ENCODE measurements at regions not wholly inside any gene's neighbourhood (a gene's known extent, or its start where the extent isn't known, plus 50 kb on each side); places are given as distances from the start of the nearest gene placed in this dataset.

DNA sequence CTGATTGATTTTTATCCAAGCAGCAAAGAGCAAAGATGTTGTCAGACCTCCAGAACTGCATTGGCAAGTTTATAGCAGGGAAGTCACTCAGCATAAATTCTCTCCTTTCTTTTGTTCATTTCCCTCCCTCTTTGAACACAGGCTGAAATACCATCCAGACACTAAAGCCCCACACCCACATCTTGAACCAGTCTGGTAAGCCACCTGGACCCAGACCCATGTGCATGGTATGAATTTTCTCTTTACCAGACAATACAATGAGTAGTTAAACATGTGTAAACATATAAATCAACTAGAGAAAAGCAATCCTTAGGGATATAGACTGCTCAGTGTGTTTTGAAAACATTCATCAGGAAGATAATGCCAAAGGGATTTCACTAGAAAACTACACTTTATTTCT is 488.3 kb upstream of the FLRT2 start:
- Mint-ChIP-seq H3K27ac (no peak overlapping the region), H3K4me3 (no peak overlapping the region), H3K36me3 (peaks cover 1% of the 10 kb centered on the region), H3K27me3 (ENCODE audit: low read depth) (no peaks in the 10 kb centered on the region), H3K4me1 (peaks cover 9% of the 10 kb centered on the region), H3K9me3 (peaks cover 9% of the 10 kb centered on the region)
- TF ChIP-seq, protein P1, sequence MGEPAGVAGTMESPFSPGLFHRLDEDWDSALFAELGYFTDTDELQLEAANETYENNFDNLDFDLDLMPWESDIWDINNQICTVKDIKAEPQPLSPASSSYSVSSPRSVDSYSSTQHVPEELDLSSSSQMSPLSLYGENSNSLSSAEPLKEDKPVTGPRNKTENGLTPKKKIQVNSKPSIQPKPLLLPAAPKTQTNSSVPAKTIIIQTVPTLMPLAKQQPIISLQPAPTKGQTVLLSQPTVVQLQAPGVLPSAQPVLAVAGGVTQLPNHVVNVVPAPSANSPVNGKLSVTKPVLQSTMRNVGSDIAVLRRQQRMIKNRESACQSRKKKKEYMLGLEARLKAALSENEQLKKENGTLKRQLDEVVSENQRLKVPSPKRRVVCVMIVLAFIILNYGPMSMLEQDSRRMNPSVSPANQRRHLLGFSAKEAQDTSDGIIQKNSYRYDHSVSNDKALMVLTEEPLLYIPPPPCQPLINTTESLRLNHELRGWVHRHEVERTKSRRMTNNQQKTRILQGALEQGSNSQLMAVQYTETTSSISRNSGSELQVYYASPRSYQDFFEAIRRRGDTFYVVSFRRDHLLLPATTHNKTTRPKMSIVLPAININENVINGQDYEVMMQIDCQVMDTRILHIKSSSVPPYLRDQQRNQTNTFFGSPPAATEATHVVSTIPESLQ (CRISPR knock-in tag; IDR thresholded peaks at IDR 0.05): no peak
- no peak for TF ChIP-seq MXD4 (CRISPR knock-in tag; IDR thresholded peaks at IDR 0.05; ENCODE audit: borderline replicate concordance)
- ChIA-PET CTCF (no interaction called here), POLR2A (interaction anchor here (0.6 kb wide), 1 partner anchor 360 kb away, joined by 3 read pairs; no protein-coding TSS in a partner anchor)
- DNase-seq (ENCODE audit: low spot score) (no peak), ATAC-seq (no peak)

DNA sequence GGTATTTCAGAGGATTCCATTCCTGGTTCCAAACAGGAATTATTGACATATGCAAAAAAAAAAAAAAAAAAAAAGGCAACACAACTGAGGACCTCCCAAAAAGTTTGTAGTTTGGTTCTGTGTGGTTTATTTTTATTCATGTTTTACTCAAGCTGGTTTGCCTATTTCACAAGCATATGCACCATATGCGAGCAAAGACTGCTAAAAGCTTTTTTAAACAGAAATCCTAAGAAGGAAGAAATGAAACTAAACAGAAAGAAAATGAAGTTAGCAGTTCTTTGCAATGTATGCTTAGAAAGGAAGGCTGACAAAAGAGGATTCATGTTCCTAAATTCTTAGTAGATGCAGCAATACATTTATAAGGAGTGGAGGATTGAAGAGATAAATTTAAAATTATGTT is 487.6 kb upstream of the FLRT2 start:
- H3K36me3 Mint-ChIP-seq: peaks cover 8% of the 10 kb centered on the region
- TF ChIP-seq, protein P2, sequence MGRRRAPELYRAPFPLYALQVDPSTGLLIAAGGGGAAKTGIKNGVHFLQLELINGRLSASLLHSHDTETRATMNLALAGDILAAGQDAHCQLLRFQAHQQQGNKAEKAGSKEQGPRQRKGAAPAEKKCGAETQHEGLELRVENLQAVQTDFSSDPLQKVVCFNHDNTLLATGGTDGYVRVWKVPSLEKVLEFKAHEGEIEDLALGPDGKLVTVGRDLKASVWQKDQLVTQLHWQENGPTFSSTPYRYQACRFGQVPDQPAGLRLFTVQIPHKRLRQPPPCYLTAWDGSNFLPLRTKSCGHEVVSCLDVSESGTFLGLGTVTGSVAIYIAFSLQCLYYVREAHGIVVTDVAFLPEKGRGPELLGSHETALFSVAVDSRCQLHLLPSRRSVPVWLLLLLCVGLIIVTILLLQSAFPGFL (CRISPR knock-in tag; IDR thresholded peaks at IDR 0.05; ENCODE audit: borderline replicate concordance): no peak
- TF ChIP-seq, protein P3, sequence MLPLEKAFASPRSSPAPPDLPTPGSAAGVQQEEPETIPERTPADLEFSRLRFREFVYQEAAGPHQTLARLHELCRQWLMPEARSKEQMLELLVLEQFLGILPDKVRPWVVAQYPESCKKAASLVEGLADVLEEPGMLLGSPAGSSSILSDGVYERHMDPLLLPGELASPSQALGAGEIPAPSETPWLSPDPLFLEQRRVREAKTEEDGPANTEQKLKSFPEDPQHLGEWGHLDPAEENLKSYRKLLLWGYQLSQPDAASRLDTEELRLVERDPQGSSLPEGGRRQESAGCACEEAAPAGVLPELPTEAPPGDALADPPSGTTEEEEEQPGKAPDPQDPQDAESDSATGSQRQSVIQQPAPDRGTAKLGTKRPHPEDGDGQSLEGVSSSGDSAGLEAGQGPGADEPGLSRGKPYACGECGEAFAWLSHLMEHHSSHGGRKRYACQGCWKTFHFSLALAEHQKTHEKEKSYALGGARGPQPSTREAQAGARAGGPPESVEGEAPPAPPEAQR (CRISPR knock-in tag; IDR thresholded peaks at IDR 0.05): no peak
- TF ChIP-seq HMGA2 (CRISPR knock-in tag; IDR thresholded peaks at IDR 0.05) (no peak), NR2C2 (CRISPR knock-in tag; IDR thresholded peaks at IDR 0.05) (no peak), FOXK1 (CRISPR knock-in tag; IDR thresholded peaks at IDR 0.05) (no peak), EMX1 (CRISPR knock-in tag; IDR thresholded peaks at IDR 0.05) (no peak), NFATC4 (CRISPR knock-in tag; IDR thresholded peaks at IDR 0.05) (no peak), ZNF671 (CRISPR knock-in tag; IDR thresholded peaks at IDR 0.05) (no peak), ELF4 (CRISPR knock-in tag; IDR thresholded peaks at IDR 0.05; ENCODE audit: low read depth) (no peak), JUN (CRISPR knock-in tag; IDR thresholded peaks at IDR 0.05) (no peak), NR3C1 (CRISPR knock-in tag; conservative IDR thresholded peaks at IDR 0.05; ENCODE audit: low read depth) (no peak)
- TF ChIP-seq, protein P4, sequence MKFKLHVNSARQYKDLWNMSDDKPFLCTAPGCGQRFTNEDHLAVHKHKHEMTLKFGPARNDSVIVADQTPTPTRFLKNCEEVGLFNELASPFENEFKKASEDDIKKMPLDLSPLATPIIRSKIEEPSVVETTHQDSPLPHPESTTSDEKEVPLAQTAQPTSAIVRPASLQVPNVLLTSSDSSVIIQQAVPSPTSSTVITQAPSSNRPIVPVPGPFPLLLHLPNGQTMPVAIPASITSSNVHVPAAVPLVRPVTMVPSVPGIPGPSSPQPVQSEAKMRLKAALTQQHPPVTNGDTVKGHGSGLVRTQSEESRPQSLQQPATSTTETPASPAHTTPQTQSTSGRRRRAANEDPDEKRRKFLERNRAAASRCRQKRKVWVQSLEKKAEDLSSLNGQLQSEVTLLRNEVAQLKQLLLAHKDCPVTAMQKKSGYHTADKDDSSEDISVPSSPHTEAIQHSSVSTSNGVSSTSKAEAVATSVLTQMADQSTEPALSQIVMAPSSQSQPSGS (CRISPR knock-in tag; IDR thresholded peaks at IDR 0.05; ENCODE audit: borderline replicate concordance, low read depth): no peak
- TF ChIP-seq, protein P5, sequence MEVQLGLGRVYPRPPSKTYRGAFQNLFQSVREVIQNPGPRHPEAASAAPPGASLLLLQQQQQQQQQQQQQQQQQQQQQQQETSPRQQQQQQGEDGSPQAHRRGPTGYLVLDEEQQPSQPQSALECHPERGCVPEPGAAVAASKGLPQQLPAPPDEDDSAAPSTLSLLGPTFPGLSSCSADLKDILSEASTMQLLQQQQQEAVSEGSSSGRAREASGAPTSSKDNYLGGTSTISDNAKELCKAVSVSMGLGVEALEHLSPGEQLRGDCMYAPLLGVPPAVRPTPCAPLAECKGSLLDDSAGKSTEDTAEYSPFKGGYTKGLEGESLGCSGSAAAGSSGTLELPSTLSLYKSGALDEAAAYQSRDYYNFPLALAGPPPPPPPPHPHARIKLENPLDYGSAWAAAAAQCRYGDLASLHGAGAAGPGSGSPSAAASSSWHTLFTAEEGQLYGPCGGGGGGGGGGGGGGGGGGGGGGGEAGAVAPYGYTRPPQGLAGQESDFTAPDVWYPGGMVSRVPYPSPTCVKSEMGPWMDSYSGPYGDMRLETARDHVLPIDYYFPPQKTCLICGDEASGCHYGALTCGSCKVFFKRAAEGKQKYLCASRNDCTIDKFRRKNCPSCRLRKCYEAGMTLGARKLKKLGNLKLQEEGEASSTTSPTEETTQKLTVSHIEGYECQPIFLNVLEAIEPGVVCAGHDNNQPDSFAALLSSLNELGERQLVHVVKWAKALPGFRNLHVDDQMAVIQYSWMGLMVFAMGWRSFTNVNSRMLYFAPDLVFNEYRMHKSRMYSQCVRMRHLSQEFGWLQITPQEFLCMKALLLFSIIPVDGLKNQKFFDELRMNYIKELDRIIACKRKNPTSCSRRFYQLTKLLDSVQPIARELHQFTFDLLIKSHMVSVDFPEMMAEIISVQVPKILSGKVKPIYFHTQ (CRISPR knock-in tag; IDR thresholded peaks at IDR 0.05): no peak
- TF ChIP-seq, protein P6, sequence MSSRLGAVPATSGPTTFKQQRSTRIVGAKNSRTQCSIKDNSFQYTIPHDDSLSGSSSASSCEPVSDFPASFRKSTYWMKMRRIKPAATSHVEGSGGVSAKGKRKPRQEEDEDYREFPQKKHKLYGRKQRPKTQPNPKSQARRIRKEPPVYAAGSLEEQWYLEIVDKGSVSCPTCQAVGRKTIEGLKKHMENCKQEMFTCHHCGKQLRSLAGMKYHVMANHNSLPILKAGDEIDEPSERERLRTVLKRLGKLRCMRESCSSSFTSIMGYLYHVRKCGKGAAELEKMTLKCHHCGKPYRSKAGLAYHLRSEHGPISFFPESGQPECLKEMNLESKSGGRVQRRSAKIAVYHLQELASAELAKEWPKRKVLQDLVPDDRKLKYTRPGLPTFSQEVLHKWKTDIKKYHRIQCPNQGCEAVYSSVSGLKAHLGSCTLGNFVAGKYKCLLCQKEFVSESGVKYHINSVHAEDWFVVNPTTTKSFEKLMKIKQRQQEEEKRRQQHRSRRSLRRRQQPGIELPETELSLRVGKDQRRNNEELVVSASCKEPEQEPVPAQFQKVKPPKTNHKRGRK (CRISPR knock-in tag; IDR thresholded peaks at IDR 0.05; ENCODE audit: borderline replicate concordance): no peak
- TF ChIP-seq, protein P7, sequence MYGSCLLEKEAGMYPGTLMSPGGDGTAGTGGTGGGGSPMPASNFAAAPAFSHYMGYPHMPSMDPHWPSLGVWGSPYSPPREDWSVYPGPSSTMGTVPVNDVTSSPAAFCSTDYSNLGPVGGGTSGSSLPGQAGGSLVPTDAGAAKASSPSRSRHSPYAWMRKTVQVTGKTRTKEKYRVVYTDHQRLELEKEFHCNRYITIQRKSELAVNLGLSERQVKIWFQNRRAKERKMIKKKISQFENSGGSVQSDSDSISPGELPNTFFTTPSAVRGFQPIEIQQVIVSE (CRISPR knock-in tag; IDR thresholded peaks at IDR 0.05; ENCODE audit: borderline replicate concordance): no peak
- TF ChIP-seq, protein P1 (CRISPR knock-in tag; IDR thresholded peaks at IDR 0.05): no peak
- TF ChIP-seq, protein P8, sequence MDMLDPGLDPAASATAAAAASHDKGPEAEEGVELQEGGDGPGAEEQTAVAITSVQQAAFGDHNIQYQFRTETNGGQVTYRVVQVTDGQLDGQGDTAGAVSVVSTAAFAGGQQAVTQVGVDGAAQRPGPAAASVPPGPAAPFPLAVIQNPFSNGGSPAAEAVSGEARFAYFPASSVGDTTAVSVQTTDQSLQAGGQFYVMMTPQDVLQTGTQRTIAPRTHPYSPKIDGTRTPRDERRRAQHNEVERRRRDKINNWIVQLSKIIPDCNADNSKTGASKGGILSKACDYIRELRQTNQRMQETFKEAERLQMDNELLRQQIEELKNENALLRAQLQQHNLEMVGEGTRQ (CRISPR knock-in tag; IDR thresholded peaks at IDR 0.05): no peak
- TF ChIP-seq, protein P9, sequence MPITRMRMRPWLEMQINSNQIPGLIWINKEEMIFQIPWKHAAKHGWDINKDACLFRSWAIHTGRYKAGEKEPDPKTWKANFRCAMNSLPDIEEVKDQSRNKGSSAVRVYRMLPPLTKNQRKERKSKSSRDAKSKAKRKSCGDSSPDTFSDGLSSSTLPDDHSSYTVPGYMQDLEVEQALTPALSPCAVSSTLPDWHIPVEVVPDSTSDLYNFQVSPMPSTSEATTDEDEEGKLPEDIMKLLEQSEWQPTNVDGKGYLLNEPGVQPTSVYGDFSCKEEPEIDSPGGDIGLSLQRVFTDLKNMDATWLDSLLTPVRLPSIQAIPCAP (CRISPR knock-in tag; IDR thresholded peaks at IDR 0.05): no peak

More for the DNA sequence above, 487.6 kb upstream of the FLRT2 start:
- CTCF ChIA-PET: no interaction called here
- POLR2A ChIA-PET: interaction anchor here (0.6 kb wide), 1 partner anchor 361 kb away, joined by 3 read pairs; no protein-coding TSS in a partner anchor
- Mint-ChIP-seq H3K9me3 (peaks cover 16% of the 10 kb centered on the region), H3K27me3 (ENCODE audit: low read depth) (no peaks in the 10 kb centered on the region), H3K4me1 (peaks cover 9% of the 10 kb centered on the region), H3K4me3 (no peak overlapping the region), H3K27ac (no peak overlapping the region)
- no peak for ATAC-seq
- DNase-seq (ENCODE audit: low spot score): no peak

Measured in WTC11 (cell line).